NCI-H526 (cell line): ENCODE measurements at regions not wholly inside any gene's neighbourhood (a gene's known extent, or its start where the extent isn't known, plus 50 kb on each side); places are given as distances from the start of the nearest gene placed in this dataset.
"Not testable (repeated sequence)": the region's sequence is repeated elsewhere in the genome, so short reads cannot be mapped to it uniquely, and the experiment has no call there.

Source experiments
- DNase-seq, 2 experiments: peaks; one replicate each; lab custom pipeline; 2025; lab: John Stamatoyannopoulos, UW

DNA sequence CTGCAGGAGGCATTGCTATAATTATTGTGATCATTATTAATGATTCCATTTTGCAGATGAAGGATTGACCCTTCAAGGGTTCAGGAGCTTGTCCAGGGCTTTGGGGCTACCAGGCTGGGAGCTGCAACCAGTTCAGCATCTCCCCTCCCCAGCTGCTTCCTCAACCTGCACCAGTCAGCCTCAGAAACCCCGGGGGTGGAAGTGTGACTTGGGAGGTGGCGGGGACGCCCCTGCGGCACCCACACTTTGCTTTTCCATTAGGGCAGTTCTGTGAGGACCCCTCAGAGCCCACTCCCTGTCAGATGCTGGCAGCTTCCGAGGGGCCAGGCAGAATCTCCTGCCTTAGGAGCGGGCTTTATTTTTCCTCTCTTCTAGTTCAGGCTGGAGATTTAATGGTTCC lies 85.6 kb downstream of the OLFM1 start:
- DNase-seq, result no peak

DNA sequence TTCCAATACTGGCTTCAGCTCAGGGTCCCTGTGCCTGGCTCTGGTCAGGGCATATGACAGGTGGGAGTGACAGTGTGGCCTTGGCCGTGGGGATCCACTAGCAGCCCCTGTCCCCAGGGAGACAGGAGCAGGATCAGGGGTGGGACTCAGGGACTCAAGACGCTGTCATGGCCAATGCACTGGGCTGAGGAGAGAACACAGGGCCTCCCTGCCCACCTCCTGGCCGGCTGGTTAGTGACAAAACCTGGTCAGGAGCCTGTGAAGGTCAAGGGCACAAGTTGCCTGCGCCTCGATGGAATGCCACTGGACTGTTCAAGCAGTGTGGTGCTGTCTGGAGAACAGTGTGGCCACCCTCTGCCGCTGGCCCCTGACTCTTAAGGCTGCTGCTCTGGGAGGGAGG lies 86.8 kb downstream of the OLFM1 start:
- no peak for DNase-seq

DNA sequence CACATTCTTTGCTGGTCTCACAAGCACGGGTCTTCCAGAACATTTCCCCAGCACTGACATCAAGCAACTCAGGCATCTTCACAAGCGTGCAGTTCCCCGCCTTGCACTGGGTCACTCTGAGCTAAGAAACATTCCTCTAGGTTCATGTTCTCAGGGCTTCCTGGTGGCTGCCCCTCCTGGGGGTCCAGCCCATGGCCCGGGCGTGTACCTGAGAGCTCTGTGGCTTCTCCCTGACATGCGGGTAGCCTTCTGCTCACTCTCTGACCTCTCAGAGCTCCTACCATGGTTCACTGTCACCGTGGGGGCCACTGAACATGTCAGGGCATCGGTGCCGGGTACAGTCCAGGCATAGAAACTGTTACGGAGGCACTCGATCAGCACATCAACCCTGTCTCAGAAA lies 87.5 kb downstream of the OLFM1 start:
- no peak for DNase-seq

DNA sequence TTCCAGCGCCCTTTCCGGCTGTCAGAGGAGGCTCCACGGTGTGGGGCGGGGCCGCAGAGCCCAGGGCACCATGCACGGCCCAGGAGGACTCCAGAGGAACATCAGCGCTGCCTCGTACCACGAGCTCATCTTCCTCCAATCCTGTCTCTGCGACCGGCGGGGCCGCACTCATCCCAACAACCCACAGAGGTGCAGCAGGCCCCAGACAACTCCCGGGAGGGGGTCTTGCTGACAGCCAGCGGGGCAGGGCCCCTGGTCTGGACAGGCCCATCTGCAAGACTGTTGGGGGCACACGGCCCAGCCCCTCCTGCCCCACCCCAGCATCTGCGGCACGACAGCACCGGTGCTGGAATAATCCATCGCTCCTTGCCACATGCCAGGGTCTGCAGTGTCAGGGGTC lies 88.8 kb downstream of the OLFM1 start:
- DNase-seq, result no peak

DNA sequence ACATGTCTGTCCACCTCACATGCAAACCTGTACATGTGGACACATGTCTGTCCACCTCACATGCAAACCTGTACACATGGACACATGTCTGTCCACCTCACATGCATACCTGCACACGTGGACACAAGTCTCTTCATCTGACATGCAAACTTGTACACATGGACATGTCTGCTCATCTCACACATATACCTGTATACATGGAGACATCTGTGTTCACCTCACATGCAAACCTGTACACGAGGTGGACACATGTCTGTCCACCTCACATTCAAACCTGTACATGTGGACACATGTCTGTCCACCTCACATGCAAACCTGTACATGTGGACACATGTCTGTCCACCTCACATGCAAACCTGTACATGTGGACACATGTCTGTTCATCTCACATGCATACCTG lies 90.1 kb downstream of the OLFM1 start:
- DNase-seq, result not testable (repeated sequence)

DNA sequence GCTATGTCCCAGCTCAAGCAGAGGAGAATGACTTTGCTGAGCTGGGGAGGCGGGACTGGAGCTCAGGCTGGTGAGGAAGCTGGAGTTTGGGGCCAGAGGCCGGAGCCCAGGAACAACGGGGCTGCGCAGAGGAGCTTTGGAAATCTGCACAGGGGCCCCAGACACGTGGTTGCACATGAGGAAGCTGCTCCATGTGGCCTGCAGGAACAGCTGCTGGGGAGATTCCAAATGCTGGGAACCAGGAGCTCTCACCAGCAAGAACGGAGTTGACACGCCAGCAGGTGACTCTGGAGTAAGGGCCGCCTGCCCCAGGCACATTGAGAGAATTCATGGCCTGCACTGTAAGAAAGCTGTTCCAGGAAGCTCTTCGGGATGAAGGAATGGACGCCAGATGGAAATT lies 91.0 kb downstream of the OLFM1 start:
- no peak for DNase-seq

DNA sequence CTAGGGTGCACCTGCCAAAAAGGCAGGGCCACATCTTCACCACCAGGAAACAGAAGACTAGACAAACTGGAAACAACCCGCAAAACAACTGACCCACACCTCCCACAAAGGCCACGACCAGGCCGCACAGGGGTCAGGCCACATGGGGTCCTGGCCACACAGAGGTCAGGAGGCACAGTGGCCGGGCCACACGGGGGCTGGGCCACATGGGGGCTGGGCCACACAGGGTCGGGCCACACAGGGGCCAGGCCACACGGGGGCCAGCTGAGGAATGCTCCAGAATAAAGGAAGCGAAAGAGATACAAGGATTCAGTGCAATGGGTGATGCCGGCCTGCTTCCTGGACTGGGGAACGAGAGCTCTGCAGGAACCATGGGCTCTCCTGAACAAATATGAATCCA lies 91.6 kb downstream of the OLFM1 start:
- DNase-seq, result no peak

DNA sequence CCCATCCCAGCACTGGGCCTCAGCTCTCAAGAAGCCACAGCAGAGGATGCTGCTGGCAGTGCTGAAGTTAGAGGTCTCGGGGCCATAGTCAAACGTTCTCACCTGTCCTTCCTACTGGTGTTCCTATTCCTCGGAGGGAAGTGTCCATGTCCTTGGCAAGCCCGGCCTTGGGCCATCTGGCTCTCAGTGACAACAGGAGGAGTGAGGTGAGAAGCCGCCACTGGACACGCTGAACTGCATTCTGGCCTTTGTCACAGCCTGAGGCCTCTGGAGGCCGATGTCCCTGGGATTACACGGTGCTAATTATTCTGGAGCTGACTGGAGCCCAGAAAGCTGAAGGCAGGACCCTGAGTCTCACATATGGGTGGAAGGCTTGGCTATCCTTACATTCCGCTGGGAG lies 92.5 kb downstream of the OLFM1 start:
- no peak for DNase-seq

DNA sequence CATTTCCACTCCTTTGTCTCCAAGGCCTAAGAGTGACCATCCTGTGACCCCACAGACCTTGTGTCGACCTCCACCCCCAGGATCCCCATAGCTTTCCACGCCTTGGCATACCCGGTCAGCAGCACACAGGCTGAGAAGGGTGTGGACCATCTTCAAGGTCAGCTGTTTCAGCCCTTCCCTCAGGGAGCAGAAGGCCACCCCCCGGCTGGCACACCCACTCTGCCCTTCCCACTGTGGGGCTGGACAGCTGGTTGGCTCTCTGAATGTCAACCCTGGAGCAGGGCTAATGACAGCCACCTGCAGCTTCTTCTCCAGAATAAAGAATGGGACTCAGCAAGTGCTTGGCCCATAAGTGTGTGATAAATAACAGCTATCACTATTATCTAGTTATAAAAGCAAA lies 93.1 kb downstream of the OLFM1 start:
- DNase-seq, result no peak

DNA sequence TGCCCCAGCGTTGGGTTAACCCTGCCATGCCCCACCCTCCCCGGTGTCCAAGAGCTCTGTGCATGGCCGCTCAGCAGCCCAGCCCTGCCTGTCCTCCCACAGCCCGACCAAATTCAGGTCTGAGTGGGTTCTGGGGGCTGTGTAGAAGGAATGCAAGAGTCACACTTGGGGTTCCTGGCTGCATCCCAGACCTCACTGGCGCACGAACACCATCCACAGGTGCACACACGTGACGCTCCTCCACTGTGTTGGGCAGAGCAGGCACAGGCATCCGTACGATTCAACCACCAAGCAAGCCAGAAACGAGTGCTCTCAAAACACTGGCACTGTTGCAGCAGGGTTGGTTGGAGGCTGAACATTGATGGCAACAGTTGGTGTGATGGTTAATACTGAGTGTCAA lies 93.9 kb downstream of the OLFM1 start:
- DNase-seq, result no peak

DNA sequence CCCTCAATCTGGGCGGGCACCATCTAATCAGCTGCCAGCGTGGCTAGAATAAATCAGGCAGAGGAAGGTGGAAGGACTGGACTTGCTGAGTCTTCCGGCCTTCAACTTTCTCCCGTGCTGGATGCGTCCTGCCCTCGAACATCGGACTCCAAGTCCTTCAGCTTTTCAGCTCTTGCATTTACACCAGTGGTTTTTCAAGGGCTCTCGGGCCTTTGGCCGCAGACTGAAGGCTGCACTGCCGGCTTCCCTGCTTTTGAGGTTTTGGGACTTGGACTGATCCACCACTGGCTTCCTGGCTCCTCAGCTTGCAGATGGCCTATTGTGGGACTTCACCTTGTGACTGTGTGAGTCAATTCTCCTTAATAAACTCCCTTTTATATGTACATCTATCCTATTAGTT lies 94.4 kb downstream of the OLFM1 start:
- not testable (repeated sequence) for DNase-seq

DNA sequence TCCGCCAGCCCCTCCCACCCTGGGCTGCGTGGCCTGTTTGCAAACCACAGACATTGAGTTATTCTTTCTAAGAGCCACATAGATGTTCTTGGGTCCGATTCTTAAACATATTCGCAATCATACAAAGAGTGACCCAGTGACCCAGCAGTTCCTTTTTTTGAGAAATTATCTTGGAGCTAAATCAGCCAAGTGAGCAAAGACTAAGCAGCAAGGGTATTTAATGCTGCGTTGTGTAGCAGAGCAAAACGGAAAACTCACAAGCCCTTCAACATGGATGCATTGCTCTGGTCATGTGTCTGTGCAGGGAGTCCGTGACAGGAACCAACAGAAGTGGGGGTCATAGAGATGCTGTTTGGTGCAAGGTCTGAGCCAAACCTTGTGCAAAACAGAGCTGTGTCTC lies 95.6 kb downstream of the OLFM1 start:
- DNase-seq, result no peak

DNA sequence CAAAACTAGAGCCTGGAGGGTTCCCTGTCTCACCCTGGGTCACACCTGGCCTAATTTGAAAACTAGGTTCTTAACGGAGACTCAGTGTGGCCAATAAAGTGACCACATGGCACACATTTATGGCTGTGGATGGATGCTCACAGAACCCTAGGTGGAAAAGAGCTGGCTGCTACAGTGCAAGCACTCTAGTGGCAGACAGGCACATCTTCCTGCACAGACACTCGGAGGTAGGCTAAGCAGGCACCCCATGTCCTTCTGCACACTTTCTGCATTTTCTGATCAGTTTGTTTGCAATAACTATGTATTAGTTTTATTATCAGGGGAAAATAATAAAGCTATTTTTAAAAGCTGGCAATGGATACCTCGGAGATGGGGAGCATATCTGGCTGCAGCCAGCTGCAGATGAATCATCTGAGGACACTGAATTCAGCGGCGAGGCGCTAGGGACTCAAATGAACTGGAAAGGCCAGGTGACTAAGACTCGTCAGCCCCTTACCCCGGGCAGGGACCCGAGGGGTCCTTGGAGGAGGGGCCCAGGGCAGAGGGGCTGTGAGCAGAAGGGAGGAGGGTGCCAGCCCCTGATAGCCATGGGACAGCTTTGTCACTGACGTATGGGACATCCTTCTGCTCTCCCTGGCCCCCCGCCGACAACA lies 96.2 kb downstream of the OLFM1 start:
- no peak for DNase-seq

DNA sequence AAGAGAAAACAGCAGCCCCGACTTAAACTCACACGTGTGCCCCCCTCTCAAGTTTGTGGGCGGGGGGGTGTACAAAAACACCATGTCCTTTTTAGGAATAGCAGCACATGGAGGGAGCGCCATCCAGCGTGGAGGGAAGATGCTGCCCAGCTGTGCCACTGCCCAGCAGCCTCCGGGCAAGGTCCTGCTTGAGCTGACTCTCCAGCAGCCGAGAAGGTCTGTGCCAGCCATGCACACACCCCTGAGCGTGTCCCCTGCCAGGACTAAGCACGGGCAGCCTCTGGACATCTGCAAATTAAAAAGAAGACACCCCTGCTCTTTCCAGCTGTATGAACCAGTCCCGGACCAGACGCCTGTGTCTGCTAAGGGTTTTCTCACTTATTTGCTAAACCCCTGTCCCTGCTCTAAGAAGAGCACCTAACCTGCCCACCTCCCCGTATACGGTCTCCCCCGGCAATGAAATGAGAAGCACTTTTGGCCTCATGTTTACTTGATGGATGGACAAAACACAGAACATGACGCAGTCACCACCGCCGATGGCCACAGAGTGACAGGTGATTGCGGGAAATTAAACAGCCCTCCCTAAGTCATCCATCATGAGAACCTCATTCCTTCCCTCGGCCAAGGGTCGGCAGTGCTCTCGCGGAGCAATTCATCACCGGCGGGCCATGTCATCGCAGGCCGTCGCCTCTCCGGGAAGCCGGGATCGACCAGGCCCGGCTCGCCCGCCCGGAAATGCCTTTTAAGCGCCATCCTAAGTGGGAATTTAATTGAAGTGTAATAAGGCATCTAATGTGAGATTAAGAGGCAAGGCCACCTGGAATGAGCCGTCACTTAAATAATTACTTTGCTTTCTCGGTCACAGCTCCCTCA lies 96.9 kb downstream of the OLFM1 start:
- DNase-seq, result no peak

DNA sequence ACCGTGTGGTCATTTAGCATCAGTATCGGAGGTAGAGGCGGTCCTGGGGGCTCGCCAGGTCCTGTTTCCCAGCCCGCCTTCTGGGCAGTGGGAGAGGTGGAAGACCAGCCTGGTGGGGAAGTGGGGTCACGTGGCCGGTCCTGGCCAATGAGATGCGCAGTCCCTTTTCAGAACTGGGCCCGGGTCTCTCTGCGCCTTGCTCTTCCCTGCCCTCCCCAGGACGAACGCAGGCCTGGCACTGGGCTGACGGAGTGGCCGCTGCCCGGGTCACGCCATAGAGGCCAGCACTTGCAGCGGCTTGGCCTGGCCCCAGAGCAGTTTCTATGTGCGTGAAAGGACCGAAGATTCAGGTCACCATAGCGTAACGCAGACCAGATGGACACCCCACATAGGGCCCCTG lies 97.6 kb downstream of the OLFM1 start:
- DNase-seq, result no peak

DNA sequence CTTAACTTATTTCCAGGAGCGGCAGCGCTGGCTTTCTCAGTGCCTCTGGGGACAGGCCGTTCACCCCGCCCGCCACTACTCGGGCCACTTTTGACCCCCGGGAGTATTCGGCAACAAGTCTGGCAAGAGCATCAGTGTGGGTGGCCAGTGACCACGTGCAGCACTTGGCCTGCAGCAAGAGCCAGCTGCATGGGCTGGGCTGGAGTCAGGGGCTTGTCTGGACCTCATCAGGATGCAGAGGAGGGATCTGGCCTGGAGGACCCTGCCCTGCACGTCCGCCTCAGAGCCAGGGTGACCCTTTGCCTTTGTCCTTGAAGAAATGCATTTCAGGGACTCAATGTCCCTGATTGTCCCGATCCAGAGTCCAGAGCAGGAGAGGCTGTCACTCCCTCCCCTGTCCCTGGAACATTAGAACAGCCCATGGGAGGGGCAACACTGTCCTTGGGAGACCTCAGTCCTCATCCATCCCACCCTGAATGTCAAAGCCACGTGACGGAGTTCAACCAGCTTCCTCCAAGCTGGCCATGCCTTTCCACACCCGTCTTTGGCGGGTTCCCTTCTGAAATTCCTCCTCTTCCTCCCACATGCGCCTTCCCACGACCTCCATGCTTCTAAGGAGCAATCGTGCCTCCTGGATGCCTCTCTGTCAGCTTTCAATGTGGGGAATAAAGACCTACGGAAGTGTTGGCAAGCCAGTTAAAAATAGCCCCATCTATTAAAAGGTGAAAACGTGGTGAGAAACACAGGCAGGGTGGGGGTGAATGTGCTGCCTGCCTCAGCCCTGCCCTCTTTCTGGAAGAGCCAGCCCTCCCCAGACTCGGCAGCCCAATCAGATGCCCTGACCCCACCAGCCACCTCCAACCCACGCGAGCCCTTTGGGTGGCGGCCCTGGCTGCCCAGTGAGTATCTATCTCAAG lies 99.0 kb downstream of the OLFM1 start:
- no peak for DNase-seq

DNA sequence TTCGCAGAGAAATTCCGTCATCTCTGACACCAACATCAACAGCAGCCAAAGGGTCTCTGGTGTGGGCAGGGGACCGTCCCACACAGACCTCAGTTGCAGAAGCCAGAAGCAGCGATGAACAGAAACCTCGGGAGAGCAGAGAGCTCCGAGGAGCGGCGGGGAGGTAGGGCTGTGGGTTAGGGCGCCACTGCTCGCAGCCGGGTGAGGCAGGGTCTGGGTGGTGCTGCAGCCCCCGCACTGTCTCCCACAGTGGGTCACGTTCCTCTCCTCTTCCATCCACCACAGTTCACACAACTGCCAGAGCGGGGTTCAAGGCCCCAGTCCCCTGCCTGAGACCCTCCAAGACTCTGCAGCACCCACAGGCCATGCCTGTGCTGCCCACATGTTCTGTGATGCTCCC lies 99.9 kb downstream of the OLFM1 start:
- DNase-seq, result no peak

DNA sequence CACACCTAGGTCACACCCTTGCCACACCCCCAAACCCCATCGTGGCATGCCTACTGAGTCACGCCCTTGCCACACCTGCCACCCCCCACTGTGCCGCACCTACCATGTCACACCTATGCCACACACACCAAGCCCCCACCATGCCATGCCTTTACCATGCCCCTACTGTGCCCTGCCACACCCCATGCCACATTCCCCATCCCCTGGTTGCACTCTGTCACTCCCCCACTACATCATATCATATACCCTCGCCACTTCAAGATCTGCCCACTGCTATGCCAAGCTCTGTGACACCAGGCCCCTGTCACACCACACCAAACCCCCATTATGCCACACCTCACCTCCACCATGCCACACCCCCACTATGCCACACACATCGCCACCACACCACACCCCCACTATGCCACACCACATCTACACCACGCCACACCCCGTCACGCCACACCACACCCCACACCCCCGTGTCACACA lies 101.2 kb downstream of the OLFM1 start:
- DNase-seq, result no peak

DNA sequence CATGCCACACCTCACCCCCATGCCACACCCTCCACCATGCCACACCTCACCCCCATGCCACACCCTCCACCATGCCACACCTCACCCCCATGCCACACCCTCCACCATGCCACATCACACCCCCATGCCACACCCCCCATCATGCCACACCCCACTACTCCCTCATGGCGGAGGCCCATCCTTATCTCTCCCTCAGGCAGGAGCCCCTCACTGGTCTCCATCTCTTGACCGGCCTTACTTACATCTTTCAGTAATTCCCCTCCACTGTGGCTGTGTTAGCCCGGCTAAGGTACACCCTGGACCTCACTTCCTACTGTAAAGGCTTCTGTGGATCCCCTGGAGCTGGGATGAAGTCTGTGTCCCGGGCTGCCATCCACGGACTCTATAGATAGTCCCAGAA lies 102.0 kb downstream of the OLFM1 start:
- DNase-seq, result no peak

DNA sequence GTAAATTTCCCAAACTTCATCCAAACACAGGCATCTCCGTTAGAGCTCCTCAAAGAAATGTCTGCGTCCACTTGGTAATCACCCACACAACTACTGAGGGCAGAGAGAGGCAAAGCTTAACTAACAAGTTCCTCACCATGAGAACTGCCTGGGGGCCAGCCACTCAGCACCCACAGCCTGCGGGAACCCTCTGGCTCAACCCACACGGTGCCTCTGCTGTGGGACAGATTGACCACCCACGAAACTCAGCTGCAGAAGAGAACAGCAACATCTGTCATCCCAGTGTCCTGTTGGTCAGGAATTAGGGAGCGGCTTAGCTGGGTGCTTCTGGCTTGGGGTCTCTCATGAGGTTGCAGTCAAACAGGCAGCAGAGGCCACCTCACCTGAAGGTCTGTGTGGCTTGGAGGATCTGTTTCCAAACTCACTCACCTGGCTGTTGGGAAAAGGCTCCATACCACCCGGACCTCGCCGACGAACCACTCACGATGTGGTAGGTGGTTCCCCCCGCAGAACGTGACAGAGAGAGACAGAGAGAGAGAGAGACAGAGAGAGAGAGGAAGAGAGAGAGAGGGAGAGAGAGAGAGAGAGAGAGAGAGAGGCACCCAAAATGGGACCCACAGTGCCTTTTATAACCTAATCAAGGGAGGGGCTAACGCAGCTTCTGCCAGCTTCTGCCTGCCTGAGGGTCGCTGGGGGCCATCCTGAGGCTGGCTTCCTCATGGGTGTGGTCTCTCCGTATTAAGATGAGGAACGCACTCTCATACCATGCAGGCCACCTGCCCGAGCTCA lies 103.5 kb downstream of the OLFM1 start:
- DNase-seq, result no peak

DNA sequence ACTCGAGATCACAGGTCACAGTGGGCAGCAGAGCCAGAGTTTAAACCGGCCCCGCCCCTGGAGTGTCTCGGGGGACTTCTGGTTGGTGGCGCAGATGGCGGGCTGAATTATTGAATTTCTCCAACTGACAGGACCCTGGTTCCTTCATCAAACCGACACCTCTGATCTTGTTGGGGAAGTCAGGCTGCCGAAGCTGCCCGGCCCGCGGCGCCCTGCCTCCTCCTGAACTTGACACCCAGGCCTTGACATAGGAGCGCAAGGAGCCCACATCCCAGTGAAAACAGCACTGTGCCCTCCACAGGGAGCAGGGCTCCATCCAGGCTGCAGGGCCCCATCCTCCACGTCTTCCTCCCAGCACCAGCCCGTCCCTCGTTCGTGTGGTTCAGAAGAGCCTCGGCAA lies 105.2 kb downstream of the OLFM1 start:
- DNase-seq, result no peak

DNA sequence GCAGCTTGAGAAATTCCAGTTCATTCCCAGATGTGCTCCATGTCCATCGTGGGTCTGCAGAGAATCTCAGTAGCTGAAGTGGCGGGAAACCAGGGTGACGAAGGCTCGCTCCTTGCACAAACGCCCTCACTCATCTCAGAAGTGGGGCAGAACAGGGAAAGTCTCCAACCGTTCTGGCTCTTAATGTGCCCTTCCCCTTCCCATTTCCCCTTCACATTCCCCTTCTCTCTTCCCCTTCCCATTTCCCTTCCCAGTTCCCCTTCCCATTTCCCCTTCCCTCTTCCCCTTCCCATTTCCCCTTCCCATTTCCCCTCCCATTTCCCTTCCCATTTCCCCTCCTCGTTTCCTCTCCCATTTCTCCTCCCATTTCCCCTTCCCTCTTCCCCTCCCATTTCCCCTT lies 108.5 kb downstream of the OLFM1 start:
- DNase-seq, result not testable (repeated sequence)
